ENCODE measurements at regions not wholly inside any gene's neighbourhood (a gene's known extent, or its start where the extent isn't known, plus 50 kb on each side); places are given as distances from the start of the nearest gene placed in this dataset.

GRCh38 chr10:131629026-131629770 is 271.6 kb upstream of the PPP2R2D start:
- TF ChIP-seq CTCF (IDR thresholded peaks at IDR 0.05; ENCODE audit: low read depth, low read length), result no peak
- TF ChIP-seq POLR2A (IDR thresholded peaks at IDR 0.05; ENCODE audit: extremely low read depth, insufficient read length), result no peak
- no peak for TF ChIP-seq MYC (IDR thresholded peaks at IDR 0.05; ENCODE audit: low read depth, low read length)

All from NB4 (cell line).